Activated CD4-positive, alpha-beta T cell treated with anti-CD3 and anti-CD28 coated beads, Interleukin-2, amount 50 U/mL, for 48 hours (primary cell): ENCODE measurements at regions not wholly inside any gene's neighbourhood (a gene's known extent, or its start where the extent isn't known, plus 50 kb on each side); places are given as distances from the start of the nearest gene placed in this dataset.
"Not testable (repeated sequence)": the region's sequence is repeated elsewhere in the genome, so short reads cannot be mapped to it uniquely, and the experiment has no call there.

Experiments
- DNase-seq, 2 experiments: peaks; one replicate each; pipeline ENCODE4 v3.0.0-alpha.2; 2020

DNA sequence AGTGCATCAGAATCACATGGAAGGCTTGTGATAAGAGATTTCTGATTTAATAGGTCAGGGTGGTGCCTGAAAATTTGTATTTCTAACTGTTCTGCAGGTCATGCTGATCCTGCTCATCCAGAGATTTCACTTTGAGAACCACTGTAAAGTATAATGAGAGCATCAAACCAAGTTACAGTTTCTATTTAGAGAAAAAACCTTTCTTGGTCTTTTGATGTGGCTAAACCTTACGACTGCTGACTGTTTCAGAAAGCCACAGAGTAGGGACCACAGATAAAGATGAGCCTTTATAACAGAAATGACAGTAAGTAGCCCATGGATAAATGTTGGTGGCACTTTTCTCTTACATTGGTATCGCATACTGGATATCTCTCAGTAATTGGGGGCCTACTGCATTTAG lies 109.4 kb upstream of the FANCL start:
- no peak for DNase-seq

GRCh38 chr2:58347810-58348209 lies 106.7 kb upstream of the FANCL start:
- no peak for DNase-seq

GRCh38 chr2:58341047-58341446 lies 99.9 kb upstream of the FANCL start:
- DNase-seq = no peak

DNA sequence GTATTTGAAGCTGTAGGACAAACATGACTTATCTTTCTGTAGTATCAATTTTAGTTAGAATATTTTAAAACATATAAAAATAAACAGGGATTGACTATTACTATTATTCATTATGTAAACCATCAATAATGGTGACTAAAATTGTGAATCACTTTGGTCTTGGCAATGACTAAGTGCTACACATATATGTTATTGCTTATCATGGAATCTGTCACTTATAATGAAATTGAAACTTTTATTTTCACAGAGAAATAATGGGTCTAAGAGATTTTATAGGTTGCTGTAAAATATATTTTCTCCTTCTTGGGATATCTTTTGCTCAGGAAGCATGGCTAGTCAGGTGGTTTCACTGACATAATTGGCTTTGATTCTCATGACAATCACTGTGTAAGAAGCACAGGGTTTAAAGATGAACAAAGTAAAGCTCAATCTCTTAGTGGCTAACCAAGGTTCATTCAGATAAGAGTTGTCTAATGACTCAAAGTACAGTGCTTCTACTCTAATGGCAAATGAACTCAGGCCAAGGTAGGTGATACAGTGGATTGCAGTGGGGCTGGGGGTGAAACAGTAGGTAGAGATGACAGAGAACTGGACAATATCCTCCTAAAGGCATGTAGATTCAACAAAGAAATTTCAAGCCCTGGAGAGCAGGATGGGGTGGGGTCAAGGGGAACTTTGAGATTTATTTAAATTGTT lies 98.6 kb upstream of the FANCL start:
- no peak for DNase-seq

DNA sequence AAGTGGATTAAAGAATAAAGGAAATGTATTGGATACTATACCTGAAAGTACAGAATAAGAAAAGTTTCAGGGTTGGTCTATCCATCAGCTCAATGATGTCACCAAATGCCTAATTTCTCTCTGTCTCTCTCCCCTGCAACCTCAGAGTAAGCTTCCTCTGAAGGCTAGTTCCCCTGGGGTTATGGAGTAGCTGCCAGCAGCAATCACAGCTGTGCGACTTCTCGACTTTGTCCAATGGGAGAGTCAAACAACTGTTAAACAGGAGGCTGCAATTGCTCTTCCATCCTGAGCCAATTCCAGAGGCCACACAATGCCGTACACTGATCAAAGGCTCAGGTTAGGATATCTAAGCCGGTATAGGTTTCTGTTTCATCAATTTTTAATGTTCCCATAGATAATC lies 95.3 kb upstream of the FANCL start:
- DNase-seq = no peak

DNA sequence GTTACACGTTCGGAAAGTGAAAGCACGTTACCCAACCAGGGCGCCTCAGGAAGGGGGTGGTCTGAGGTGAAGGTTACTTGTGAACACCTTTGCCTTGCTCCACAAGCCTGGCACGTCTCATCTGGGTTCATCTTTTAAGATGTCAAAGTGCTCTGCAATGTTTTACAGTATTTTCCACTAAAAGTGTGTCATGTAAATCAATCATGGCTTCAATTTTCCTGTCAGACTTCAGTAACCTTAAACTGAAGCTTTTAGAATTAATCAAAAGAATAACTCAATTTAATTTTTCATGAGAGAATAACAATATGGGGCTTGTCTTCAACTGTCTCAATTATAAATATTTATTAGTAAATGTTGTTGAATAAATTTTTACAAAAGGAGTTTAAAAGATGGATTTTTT lies 93.3 kb upstream of the FANCL start:
- DNase-seq = no peak

DNA sequence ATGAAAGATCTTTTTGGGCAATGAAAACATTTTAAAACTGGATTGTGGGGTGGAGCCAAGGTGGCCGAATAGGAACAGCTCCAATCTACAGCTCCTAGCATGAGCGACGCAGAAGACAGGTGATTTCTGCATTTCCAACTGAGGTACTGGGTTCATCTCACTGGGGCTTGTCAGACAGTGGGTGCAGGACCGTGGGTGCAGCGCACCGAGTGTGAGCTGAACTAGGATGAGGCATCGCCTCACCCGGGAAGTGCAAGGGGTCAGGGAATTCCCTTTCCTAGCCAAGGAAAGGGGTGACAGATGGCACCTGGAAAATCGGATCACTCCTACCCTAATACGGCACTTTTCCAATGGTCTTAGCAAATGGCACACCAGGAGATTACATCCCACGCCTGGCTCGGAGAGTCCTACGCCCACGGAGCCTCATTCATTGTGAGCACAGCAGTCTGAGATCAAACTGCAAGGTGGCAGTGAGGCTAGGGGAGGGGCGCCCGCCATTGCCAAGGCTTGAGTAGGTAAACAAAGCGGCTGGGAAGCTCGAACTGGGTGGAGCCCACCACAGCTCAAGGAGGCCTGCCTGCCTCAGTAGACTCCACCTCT lies 84.3 kb upstream of the FANCL start:
- DNase-seq = not testable (repeated sequence)

GRCh38 chr2:58319481-58319880 lies 78.4 kb upstream of the FANCL start:
- DNase-seq = no peak

- DNase-seq = not testable (repeated sequence)
Observed at GRCh38 chr2:58318949-58319348, 77.8 kb upstream of the FANCL start.

DNA sequence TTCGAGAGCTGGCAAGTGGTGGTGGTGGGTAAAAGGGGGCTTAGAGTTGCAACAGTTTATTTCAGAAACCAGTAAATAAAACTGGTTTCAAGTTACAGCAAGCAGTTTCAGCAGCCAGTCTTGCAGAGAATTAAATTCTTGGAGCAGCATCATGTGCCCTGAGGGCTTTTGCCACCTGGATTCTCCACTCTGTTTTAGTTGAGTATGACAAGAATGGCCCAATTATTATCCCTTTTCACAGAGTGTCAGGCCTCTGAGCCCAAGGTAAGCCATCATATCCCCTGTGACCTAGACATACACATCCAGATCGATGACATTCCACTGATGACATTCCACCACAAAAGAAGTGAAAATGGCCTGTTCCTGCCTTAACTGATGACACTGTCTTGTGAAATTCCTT lies 72.8 kb upstream of the FANCL start:
- no peak for DNase-seq

DNA sequence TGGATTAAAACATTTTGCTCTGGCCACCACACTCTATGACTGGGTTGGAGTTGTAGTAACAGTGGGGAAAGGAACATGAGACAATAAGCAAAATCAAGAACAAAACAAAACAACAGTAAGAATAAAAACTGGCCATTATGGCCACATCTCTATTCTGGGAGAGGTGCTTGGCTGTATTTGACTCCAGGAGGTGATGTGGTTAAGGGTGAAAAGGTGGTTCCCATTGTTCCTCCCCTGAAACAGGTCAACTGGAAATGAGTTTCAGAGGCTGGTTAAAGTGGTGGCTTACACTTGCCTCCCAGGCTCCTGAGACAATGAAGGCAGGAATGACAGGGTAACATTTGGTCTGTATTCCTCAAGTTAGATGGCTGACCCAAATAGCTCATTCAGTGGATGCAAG lies 67.3 kb upstream of the FANCL start:
- no peak for DNase-seq

GRCh38 chr2:58304843-58305242 lies 63.7 kb upstream of the FANCL start:
- no peak for DNase-seq

- no peak for DNase-seq
Observed at GRCh38 chr2:58299123-58299522, 58.0 kb upstream of the FANCL start.

DNA sequence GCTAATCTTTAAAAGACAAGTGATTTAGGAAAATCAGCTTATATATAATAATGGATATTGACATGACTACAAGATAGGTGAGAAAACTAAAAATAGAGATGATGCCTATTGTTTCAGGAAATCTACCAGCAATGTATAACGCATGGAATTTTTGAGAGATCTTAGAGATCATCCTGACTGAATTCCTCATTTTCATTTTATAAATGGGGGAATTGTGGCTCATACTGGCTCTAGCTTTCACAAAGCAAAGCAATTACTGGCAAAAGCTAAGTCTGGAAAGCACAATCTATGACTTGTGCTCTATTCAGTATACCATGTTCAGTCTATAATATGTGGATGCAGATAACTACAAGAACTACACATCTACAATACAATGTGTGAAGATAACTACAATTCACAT lies 51.9 kb upstream of the FANCL start:
- no peak for DNase-seq

- no peak for DNase-seq
Observed at GRCh38 chr2:58291726-58292438, 50.8 kb upstream of the FANCL start.
